Hepatocyte (in vitro differentiated cells): ENCODE measurements at regions not wholly inside any gene's neighbourhood (a gene's known extent, or its start where the extent isn't known, plus 50 kb on each side); places are given as distances from the start of the nearest gene placed in this dataset.

ENCODE experiments used
- EZH2 ChIP-seq: fragments of 200-600 bp; sonication (generic); IDR thresholded peaks from 2 replicates; pipeline ENCODE4 v1.6.1; 2016; ENCODE audit warnings: antibody characterized with exemption, mild to moderate bottlenecking, borderline replicate concordance
- EZH2phosphoT487 ChIP-seq: fragments of 200-600 bp; sonication (generic); IDR thresholded peaks from one replicate; pipeline ENCODE4 v1.6.1; 2018; ENCODE audit warnings: antibody characterized with exemption, mild to moderate bottlenecking, low read depth, moderate library complexity; ENCODE audit not compliant: unreplicated experiment, severe bottlenecking
- TF ChIP-seq, protein P1 (sequence below): fragments of 200-600 bp; sonication (generic); IDR thresholded peaks from 2 replicates; pipeline ENCODE4 v1.5.1; 2016; ENCODE audit warnings: antibody characterized with exemption, mild to moderate bottlenecking; ENCODE audit not compliant: poor library complexity

GRCh38 chr3:10629671-10630040, 124.3 kb upstream of the ATP2B2 start:
- TF ChIP-seq, protein P1, sequence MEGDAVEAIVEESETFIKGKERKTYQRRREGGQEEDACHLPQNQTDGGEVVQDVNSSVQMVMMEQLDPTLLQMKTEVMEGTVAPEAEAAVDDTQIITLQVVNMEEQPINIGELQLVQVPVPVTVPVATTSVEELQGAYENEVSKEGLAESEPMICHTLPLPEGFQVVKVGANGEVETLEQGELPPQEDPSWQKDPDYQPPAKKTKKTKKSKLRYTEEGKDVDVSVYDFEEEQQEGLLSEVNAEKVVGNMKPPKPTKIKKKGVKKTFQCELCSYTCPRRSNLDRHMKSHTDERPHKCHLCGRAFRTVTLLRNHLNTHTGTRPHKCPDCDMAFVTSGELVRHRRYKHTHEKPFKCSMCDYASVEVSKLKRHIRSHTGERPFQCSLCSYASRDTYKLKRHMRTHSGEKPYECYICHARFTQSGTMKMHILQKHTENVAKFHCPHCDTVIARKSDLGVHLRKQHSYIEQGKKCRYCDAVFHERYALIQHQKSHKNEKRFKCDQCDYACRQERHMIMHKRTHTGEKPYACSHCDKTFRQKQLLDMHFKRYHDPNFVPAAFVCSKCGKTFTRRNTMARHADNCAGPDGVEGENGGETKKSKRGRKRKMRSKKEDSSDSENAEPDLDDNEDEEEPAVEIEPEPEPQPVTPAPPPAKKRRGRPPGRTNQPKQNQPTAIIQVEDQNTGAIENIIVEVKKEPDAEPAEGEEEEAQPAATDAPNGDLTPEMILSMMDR = no peak
- TF ChIP-seq EZH2 (no peak), EZH2phosphoT487 (no peak)
